HepG2 (cell line): ENCODE measurements at regions not wholly inside any gene's neighbourhood (a gene's known extent, or its start where the extent isn't known, plus 50 kb on each side); places are given as distances from the start of the nearest gene placed in this dataset.

ENCODE experiments used
- ATAC-seq: fragments of 200-7000 bp; cut with Tn5 transposase; 3 replicates; pipeline ENCODE4 v1.9.1; 2020; ENCODE audit warnings: mild to moderate bottlenecking, moderate library complexity
- BruUV-seq: library from RNA; stranded (reverse); fragments of 400-500 nt; replicated peaks from 2 replicates; lab custom pipeline; 2021; lab: Mats Ljungman, UMichigan
- CTCF ChIA-PET: fragments of 300-600 bp; formaldehyde crosslinking; extraction: SDS; loops from one replicate; lab custom pipeline; 2021; ENCODE audit warnings: low total read pairs, inconsistent platforms, low intra/inter-chr PET ratio; lab: Yijun Ruan, JAX
- POLR2A ChIA-PET: fragments of 350-600 bp; sonication (Branson Sonifier 250); formaldehyde crosslinking; loops from one replicate; lab custom pipeline; 2020; ENCODE audit warnings: antibody characterized with exemption, inconsistent platforms; lab: Yijun Ruan, JAX
- DNase-seq: peaks from one replicate; pipeline ENCODE4 v3.0.0-alpha.2; 2015; ENCODE audit warnings: low spot score
- FAIRE-seq: peaks from 3 replicates; lab custom pipeline; 2011; peaks lifted over from hg19 to GRCh38; lab: Jason Lieb, UNC
- H2AFZ ChIP-seq: one replicate; pipeline ENCODE4 v1.6.1; 2011; ENCODE audit warnings: low read length, inconsistent platforms
- H3K27ac ChIP-seq: fragments of 300-600 bp; 3 replicates; pipeline ENCODE4 v1.8.0; 2011; ENCODE audit warnings: mixed run types, mild to moderate bottlenecking, mixed read lengths, low read length, inconsistent platforms; ENCODE audit not compliant: insufficient read depth; ENCODE audit errors: extremely low read length
- H3K27me3 ChIP-seq, 2 experiments: fragments of 200-600 bp in 1 of 2; 2 replicates in 1 of 2; 3 replicates in 1 of 2; pipeline versions ENCODE4 v1.6.0 to v1.8.0; 2011; ENCODE audit warnings: low read length in 2 of 2, mild to moderate bottlenecking in 2 of 2, moderate library complexity in 2 of 2, inconsistent platforms in 1 of 2; ENCODE audit not compliant: insufficient read depth in 2 of 2, control insufficient read depth in 1 of 2
- H3K36me3 ChIP-seq, 2 experiments: fragments of 200-600 bp in 1 of 2; replicated peaks in 1 of 2; 2 replicates in 1 of 2; 3 replicates in 1 of 2; pipeline versions ENCODE4 v1.5.1 to v1.8.0; 2011; ENCODE audit warnings: low read length in 2 of 2, inconsistent platforms in 1 of 2; ENCODE audit not compliant: insufficient read depth in 2 of 2, control insufficient read depth in 1 of 2
- H3K4me1 ChIP-seq: 2 replicates; pipeline ENCODE4 v1.5.1; 2012; ENCODE audit warnings: low read length, inconsistent platforms; ENCODE audit not compliant: insufficient read depth
- H3K4me2 ChIP-seq: 2 replicates; pipeline ENCODE4 v1.6.0; 2011; ENCODE audit warnings: low read depth, low read length, inconsistent platforms
- H3K4me3 ChIP-seq, 3 experiments: fragments of 200-600 bp in 1 of 3; sonication (generic), shearing (Covaris generic) in 1 of 3; replicated peaks in 1 of 3; 2 replicates each; pipeline ENCODE4 v1.5.1; 2011 to 2016; ENCODE audit warnings: low read length in 3 of 3, inconsistent platforms in 2 of 3, low read depth in 2 of 3, mild to moderate bottlenecking in 2 of 3, control low read depth in 1 of 3, mixed read lengths in 1 of 3; ENCODE audit not compliant: insufficient read depth in 1 of 3
- H3K79me2 ChIP-seq: one replicate; pipeline ENCODE4 v1.6.1; 2011; ENCODE audit warnings: low read length, inconsistent platforms; ENCODE audit not compliant: insufficient read depth
- H3K9ac ChIP-seq: 2 replicates; pipeline ENCODE4 v1.6.0; 2011; ENCODE audit warnings: mild to moderate bottlenecking, low read depth, low read length, inconsistent platforms; ENCODE audit not compliant: insufficient read depth
- H3K9me3 ChIP-seq: 2 replicates; pipeline ENCODE4 v1.5.1; 2012; ENCODE audit warnings: mild to moderate bottlenecking, low read length
- H4K20me1 ChIP-seq: 2 replicates; pipeline ENCODE4 v1.6.0; 2011; ENCODE audit warnings: inconsistent platforms, mild to moderate bottlenecking, low read length, moderate library complexity; ENCODE audit not compliant: insufficient read depth
- DNMT3B ChIP-seq: conservative IDR thresholded peaks from 2 replicates; pipeline ENCODE4 v1.6.1; 2016; ENCODE audit warnings: missing biosample characterization, control low read depth
- MAFG ChIP-seq: sonication (generic); formaldehyde crosslinking; IDR thresholded peaks from 2 replicates; pipeline ENCODE4 v1.5.1; 2020; ENCODE audit warnings: mild to moderate bottlenecking, missing genetic modification reagents
- SCMH1 ChIP-seq: sonication (generic); formaldehyde crosslinking; IDR thresholded peaks from 2 replicates; pipeline ENCODE4 v1.9.0; 2021; ENCODE audit warnings: missing genetic modification reagents, mild to moderate bottlenecking, borderline replicate concordance
- TMF1 ChIP-seq: sonication (generic); formaldehyde crosslinking; IDR thresholded peaks from 2 replicates; pipeline ENCODE4 v1.8.1; 2022; ENCODE audit warnings: low read depth, missing genetic modification reagents
- ZNF205 ChIP-seq: IDR thresholded peaks from 2 replicates; pipeline ENCODE4 v1.6.1; 2018; ENCODE audit warnings: missing biosample characterization, missing genetic modification reagents
- ZNF232 ChIP-seq: sonication (generic); formaldehyde crosslinking; IDR thresholded peaks from 2 replicates; pipeline ENCODE4 v1.4.0; 2020; ENCODE audit warnings: missing genetic modification reagents, borderline replicate concordance
- ZNF460 ChIP-seq: sonication (generic); formaldehyde crosslinking; IDR thresholded peaks from 2 replicates; pipeline ENCODE4 v1.5.1; 2020; ENCODE audit warnings: missing genetic modification reagents, mild to moderate bottlenecking, borderline replicate concordance
- ZNF773 ChIP-seq: sonication (generic); formaldehyde crosslinking; IDR thresholded peaks from 2 replicates; pipeline ENCODE4 v1.4.0; 2020; ENCODE audit warnings: missing genetic modification reagents, borderline replicate concordance
- WGBS: methylation state at CpG from one replicate; pipeline ENCODE4 v1.1.6; 2017; ENCODE audit warnings: low lambda C conversion rate; 5-methylcytosine and 5-hydroxymethylcytosine counted together
- in situ Hi-C: cut with HindIII; loops from 2 replicates; pipeline ENCODE4 v1.10.0; 2017; ENCODE audit warnings: low pct_unique_long_range_greater_than_20kb; ENCODE audit not compliant: extremely low pct_ligation_motif_present
- intact Hi-C: fragments of 100-400 bp; cut with micrococcal nuclease; formaldehyde crosslinking; loops from one replicate; pipeline ENCODE4 v1.10.0; 2022; ENCODE audit not compliant: unreplicated experiment
- TF ChIP-seq, protein P1 (sequence below): sonication (generic); formaldehyde crosslinking; IDR thresholded peaks from 2 replicates; pipeline ENCODE4 v1.4.0; 2020; ENCODE audit warnings: missing genetic modification reagents, mild to moderate bottlenecking, borderline replicate concordance
- TF ChIP-seq, protein P2 (sequence below): sonication (generic); formaldehyde crosslinking; IDR thresholded peaks from 2 replicates; pipeline ENCODE4 v1.5.1; 2020; ENCODE audit warnings: missing genetic modification reagents, mild to moderate bottlenecking, borderline replicate concordance
- TF ChIP-seq, protein P3 (sequence below): sonication (generic); formaldehyde crosslinking; IDR thresholded peaks from 2 replicates; pipeline ENCODE4 v1.4.0; 2020; ENCODE audit warnings: missing genetic modification reagents
- TF ChIP-seq, protein P4 (sequence below), 2 experiments: IDR thresholded peaks; 2 replicates each; pipeline ENCODE4 v1.6.1; 2011 to 2012; ENCODE audit warnings: low read length in 2 of 2, borderline replicate concordance in 1 of 2, low read depth in 1 of 2, mild to moderate bottlenecking in 1 of 2, moderate library complexity in 1 of 2

DNA sequence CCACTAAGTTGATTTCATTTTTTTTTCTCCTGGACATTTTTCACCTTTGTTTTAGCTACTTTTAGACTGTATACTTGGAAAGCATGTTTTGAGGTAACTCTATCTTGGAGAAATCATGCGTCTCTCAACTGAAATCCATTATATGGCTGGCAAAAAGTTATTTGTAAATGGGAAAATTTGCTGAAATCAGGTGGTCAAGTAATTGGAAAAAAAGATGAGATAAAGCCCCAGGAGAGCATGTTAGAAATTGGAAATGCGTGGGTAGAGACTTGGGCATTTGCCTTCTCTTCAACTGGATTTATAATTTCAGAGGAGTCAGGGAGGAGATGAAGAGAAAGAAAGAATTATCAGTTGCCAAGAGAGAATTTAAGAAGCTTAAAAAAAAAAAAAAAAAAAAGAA lies 217.1 kb upstream of the MAP3K7 start (continued):
- TF ChIP-seq DNMT3B (CRISPR knock-in tag), result no peak
- TF ChIP-seq ZNF205 (CRISPR knock-in tag), result no peak
- TF ChIP-seq, protein P1, sequence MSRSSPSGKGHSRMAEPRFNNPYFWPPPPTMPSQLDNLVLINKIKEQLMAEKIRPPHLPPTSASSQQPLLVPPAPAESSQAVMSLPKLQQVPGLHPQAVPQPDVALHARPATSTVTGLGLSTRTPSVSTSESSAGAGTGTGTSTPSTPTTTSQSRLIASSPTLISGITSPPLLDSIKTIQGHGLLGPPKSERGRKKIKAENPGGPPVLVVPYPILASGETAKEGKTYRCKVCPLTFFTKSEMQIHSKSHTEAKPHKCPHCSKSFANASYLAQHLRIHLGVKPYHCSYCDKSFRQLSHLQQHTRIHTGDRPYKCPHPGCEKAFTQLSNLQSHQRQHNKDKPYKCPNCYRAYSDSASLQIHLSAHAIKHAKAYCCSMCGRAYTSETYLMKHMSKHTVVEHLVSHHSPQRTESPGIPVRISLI (CRISPR knock-in tag), result no peak
- TF ChIP-seq, protein P2, sequence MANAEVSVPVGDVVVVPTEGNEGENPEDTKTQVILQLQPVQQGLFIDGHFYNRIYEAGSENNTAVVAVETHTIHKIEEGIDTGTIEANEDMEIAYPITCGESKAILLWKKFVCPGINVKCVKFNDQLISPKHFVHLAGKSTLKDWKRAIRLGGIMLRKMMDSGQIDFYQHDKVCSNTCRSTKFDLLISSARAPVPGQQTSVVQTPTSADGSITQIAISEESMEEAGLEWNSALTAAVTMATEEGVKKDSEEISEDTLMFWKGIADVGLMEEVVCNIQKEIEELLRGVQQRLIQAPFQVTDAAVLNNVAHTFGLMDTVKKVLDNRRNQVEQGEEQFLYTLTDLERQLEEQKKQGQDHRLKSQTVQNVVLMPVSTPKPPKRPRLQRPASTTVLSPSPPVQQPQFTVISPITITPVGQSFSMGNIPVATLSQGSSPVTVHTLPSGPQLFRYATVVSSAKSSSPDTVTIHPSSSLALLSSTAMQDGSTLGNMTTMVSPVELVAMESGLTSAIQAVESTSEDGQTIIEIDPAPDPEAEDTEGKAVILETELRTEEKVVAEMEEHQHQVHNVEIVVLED, result no peak

DNA sequence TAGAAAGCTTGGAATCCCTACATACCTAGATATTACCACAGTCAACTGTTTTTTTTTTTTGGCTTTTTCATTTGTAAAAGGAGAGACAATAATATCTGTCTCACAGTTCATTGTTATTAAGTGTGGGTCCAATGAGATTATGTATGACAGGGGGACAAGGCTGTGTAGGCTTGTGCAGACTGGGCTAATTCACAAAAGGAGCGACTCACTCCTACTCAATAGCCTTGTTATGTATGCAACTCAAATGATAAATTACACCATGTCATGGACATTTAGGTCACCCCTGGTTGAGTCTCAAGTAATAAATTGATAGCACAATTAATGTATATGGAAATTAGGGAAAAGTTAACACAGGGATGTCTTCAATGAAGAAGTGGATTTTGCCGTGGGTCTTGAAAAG lies 208.2 kb upstream of the MAP3K7 start:
- in situ Hi-C loops, result no loop called here
- Histone ChIP-seq H3K36me3 (no peaks in the 10 kb centered on the region), H3K9ac (no peak overlapping the region), H3K27ac (no peak overlapping the region), H3K79me2 (no peaks in the 10 kb centered on the region), H3K4me1 (no peaks in the 10 kb centered on the region), H3K9me3 (no peaks in the 10 kb centered on the region), H4K20me1 (no peaks in the 10 kb centered on the region), H2AFZ (no peak overlapping the region), H3K4me3 (no peak overlapping the region), H3K4me2 (no peak overlapping the region), H3K27me3 (no peaks in the 10 kb centered on the region)
- BruUV-seq, result no TSS peak
- TF ChIP-seq SCMH1 (CRISPR knock-in tag) (no peak), ZNF773 (CRISPR knock-in tag) (no peak), MAFG (CRISPR knock-in tag) (no peak), ZNF232 (CRISPR knock-in tag) (no peak), TMF1 (CRISPR knock-in tag) (no peak), ZNF460 (no peak)
- TF ChIP-seq, protein P3, sequence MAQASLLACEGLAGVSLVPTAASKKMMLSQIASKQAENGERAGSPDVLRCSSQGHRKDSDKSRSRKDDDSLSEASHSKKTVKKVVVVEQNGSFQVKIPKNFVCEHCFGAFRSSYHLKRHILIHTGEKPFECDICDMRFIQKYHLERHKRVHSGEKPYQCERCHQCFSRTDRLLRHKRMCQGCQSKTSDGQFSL (CRISPR knock-in tag), result no peak
- TF ChIP-seq, protein P4, sequence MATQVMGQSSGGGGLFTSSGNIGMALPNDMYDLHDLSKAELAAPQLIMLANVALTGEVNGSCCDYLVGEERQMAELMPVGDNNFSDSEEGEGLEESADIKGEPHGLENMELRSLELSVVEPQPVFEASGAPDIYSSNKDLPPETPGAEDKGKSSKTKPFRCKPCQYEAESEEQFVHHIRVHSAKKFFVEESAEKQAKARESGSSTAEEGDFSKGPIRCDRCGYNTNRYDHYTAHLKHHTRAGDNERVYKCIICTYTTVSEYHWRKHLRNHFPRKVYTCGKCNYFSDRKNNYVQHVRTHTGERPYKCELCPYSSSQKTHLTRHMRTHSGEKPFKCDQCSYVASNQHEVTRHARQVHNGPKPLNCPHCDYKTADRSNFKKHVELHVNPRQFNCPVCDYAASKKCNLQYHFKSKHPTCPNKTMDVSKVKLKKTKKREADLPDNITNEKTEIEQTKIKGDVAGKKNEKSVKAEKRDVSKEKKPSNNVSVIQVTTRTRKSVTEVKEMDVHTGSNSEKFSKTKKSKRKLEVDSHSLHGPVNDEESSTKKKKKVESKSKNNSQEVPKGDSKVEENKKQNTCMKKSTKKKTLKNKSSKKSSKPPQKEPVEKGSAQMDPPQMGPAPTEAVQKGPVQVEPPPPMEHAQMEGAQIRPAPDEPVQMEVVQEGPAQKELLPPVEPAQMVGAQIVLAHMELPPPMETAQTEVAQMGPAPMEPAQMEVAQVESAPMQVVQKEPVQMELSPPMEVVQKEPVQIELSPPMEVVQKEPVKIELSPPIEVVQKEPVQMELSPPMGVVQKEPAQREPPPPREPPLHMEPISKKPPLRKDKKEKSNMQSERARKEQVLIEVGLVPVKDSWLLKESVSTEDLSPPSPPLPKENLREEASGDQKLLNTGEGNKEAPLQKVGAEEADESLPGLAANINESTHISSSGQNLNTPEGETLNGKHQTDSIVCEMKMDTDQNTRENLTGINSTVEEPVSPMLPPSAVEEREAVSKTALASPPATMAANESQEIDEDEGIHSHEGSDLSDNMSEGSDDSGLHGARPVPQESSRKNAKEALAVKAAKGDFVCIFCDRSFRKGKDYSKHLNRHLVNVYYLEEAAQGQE (IDR thresholded peaks at IDR 0.05; ENCODE audit: borderline replicate concordance in 1 of 2, low read depth in 1 of 2, low read length in 2 of 2), result no peak
- FAIRE-seq (no peak), ATAC-seq (no peak), DNase-seq (no peak)
- CTCF ChIA-PET, result no interaction called here
- intact Hi-C loops, result no loop called here
- WGBS, result 2% methylated on average over 2 of the region's 2 CpGs
- POLR2A ChIA-PET, result no interaction called here
